HUDEP-2 (cell line): ENCODE measurements at regions not wholly inside any gene's neighbourhood (a gene's known extent, or its start where the extent isn't known, plus 50 kb on each side); places are given as distances from the start of the nearest gene placed in this dataset.
"Not testable (repeated sequence)": the region's sequence is repeated elsewhere in the genome, so short reads cannot be mapped to it uniquely, and the experiment has no call there.

Experiments used
- DNase-seq, 76 experiments: peaks; one replicate each; lab custom pipeline; 2025; ENCODE audit not compliant: unreplicated experiment in 76 of 76; lab: John Stamatoyannopoulos, UW

- DNase-seq = no peak
These were observed 218.1 kb upstream of the FAM78B start for GRCh38 chr1:166384948-166385347.

GRCh38 chr1:166390366-166391033 lies 223.7 kb upstream of the FAM78B start:
- no peak for DNase-seq

GRCh38 chr1:166391279-166392066 lies 224.7 kb upstream of the FAM78B start:
- no peak for DNase-seq

GRCh38 chr1:166395729-166396128 lies 228.9 kb upstream of the FAM78B start:
- no peak for DNase-seq

- DNase-seq = not testable (repeated sequence)
These were observed 242.7 kb upstream of the FAM78B start for GRCh38 chr1:166409253-166410082.

GRCh38 chr1:166410083-166410385 lies 243.2 kb upstream of the FAM78B start:
- no peak for DNase-seq

GRCh38 chr1:166416831-166417230 lies 250.0 kb upstream of the FAM78B start:
- DNase-seq = not testable (repeated sequence)

- DNase-seq = no peak
These were observed 251.6 kb upstream of the FAM78B start for GRCh38 chr1:166418344-166418933.

- DNase-seq = not testable (repeated sequence)
These were observed 255.8 kb upstream of the FAM78B start for GRCh38 chr1:166422586-166422985.

GRCh38 chr1:166432655-166433054 lies 265.9 kb upstream of the FAM78B start:
- DNase-seq = no peak

- DNase-seq = peak in 3 of 76 experiments; percentile 6 to 17 (median 6)
These were observed 266.9 kb upstream of the FAM78B start for GRCh38 chr1:166433404-166434304.

GRCh38 chr1:166457700-166458099 lies 290.9 kb upstream of the FAM78B start:
- no peak for DNase-seq

GRCh38 chr1:166464333-166464732 lies 297.5 kb upstream of the FAM78B start:
- no peak for DNase-seq

- no peak for DNase-seq
These were observed 303.2 kb upstream of the FAM78B start for GRCh38 chr1:166470014-166470413.

GRCh38 chr1:166470441-166470840 lies 303.6 kb upstream of the FAM78B start:
- no peak for DNase-seq

GRCh38 chr1:166471359-166471758 lies 304.6 kb upstream of the FAM78B start:
- DNase-seq = no peak

GRCh38 chr1:166479052-166479631 lies 312.3 kb upstream of the FAM78B start:
- peak in 37 of 76 experiments; percentile 1 to 51 (median 17) for DNase-seq

- DNase-seq = no peak
These were observed 317.7 kb upstream of the FAM78B start for GRCh38 chr1:166484471-166484870.

GRCh38 chr1:166484871-166485270 lies 318.1 kb upstream of the FAM78B start:
- no peak for DNase-seq

GRCh38 chr1:166485620-166486019 lies 318.8 kb upstream of the FAM78B start:
- DNase-seq = no peak
